K562 (cell line): ENCODE measurements at regions not wholly inside any gene's neighbourhood (a gene's known extent, or its start where the extent isn't known, plus 50 kb on each side); places are given as distances from the start of the nearest gene placed in this dataset.

ENCODE experiments used
- CBFB ChIP-seq: sonication (generic); formaldehyde crosslinking; IDR thresholded peaks from 2 replicates; pipeline ENCODE4 v1.4.0; 2020; ENCODE audit warnings: mild to moderate bottlenecking, missing genetic modification reagents
- CTCF ChIP-seq, 3 experiments: IDR thresholded peaks in 2 of 3; conservative IDR thresholded peaks in 1 of 3; 2 replicates each; pipeline ENCODE4 v1.5.1; 2011 to 2012; ENCODE audit warnings: low read length in 3 of 3, mild to moderate bottlenecking in 3 of 3, control low read depth in 2 of 3, improper control_type of control experiment in 1 of 3, inconsistent platforms in 1 of 3, low read depth in 1 of 3, mixed read lengths in 1 of 3, moderate library complexity in 1 of 3; ENCODE audit not compliant: insufficient read depth in 2 of 3
- KDM5B ChIP-seq: fragments of 200-600 bp; sonication (generic); IDR thresholded peaks from 2 replicates; pipeline ENCODE4 v1.6.1; 2012; ENCODE audit warnings: low read depth, mild to moderate bottlenecking, moderate library complexity, low read length, control low read depth, inconsistent platforms; ENCODE audit not compliant: insufficient replicate concordance
- MTA2 ChIP-seq: fragments of 450-650 bp; IDR thresholded peaks from 2 replicates; pipeline ENCODE4 v1.6.1; 2016; ENCODE audit warnings: low read depth
- POLR2AphosphoS5 ChIP-seq: IDR thresholded peaks from 2 replicates; pipeline ENCODE4 v1.6.1; 2011; ENCODE audit warnings: mild to moderate bottlenecking, low read depth, low read length, moderate library complexity; ENCODE audit not compliant: control insufficient read depth, insufficient read depth
- SIN3A ChIP-seq, 2 experiments: fragments of 150-350 bp in 1 of 2; IDR thresholded peaks; 2 replicates each; pipeline ENCODE4 v1.6.1; 2011 to 2016; ENCODE audit warnings: borderline replicate concordance in 2 of 2, low read depth in 2 of 2, low read length in 2 of 2, mild to moderate bottlenecking in 2 of 2, moderate library complexity in 2 of 2; ENCODE audit not compliant: control insufficient read depth in 1 of 2
- SMC3 ChIP-seq: conservative IDR thresholded peaks from 2 replicates; pipeline ENCODE4 v1.6.1; 2011; ENCODE audit warnings: low read depth, low read length, improper control_type of control experiment; ENCODE audit not compliant: insufficient read depth

DNA sequence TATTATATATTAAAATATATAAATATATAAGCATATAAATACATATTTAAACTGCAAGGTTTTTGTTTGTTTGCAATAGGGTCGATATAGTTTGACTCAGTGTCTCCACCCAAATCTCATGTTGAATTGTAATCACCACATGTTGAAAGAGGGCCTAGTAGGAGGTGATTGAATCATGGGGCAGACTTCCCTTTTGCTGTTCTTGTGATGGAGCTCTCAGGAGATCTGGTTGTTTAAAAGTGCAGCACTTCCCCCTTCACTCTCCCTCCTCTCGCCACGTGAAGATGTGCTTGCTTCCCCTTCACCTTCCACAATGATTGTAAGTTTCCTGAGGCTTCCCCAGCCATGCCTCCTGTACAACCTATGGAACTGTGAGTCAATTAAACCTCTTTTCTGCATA, 2137.3 kb upstream of the CELF4 start:
- no peak for TF ChIP-seq CBFB
- TF ChIP-seq CTCF (IDR thresholded peaks at IDR 0.05 in 2 of 3, conservative IDR thresholded peaks at IDR 0.05 in 1 of 3; ENCODE audit: insufficient read depth in 2 of 3, low read depth in 1 of 3, low read length in 3 of 3): no peak
- no peak for TF ChIP-seq POLR2AphosphoS5
- TF ChIP-seq MTA2: no peak
- TF ChIP-seq KDM5B: no peak
- TF ChIP-seq SIN3A (IDR thresholded peaks at IDR 0.05; ENCODE audit: borderline replicate concordance in 2 of 2, control insufficient read depth in 1 of 2, low read depth in 2 of 2, low read length in 2 of 2): no peak
- TF ChIP-seq SMC3: no peak
